ENCODE measurements at regions not wholly inside any gene's neighbourhood (a gene's known extent, or its start where the extent isn't known, plus 50 kb on each side); places are given as distances from the start of the nearest gene placed in this dataset.
"Not testable (repeated sequence)": the region's sequence is repeated elsewhere in the genome, so short reads cannot be mapped to it uniquely, and the experiment has no call there.

DNA sequence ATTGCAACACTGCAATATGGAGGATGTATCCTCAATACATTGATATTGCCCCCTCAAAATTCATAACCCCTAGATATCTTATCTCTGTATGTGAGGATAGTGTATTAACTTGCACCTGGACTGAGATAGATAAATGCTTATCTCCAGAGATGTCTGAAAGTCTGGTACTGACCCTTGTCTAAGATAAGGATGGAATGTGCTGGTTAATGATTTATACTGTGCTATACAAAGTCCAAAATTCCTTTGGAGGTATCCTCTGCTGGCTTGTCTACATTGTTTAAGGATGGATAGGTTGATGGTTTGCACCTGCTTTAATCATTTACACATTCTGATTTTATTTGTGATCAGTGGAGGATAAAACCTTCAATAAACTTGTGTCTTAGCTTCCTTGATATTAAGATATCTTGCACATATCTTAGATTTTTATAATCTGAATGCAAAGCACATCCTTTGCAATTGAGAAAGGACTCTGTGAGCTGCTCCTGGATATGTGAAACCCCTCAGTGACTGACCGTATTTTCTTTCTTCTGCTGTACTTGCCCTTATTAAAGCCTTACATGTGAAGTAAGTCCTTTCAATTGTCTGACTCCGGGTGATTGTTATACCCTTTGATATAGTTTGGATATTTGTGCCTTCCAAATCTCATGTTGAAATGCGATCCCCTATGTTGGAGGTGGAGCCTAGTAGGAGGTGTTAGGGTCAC is 430.3 kb upstream of the MAOA start:
- no peak for DNase-seq

DNA sequence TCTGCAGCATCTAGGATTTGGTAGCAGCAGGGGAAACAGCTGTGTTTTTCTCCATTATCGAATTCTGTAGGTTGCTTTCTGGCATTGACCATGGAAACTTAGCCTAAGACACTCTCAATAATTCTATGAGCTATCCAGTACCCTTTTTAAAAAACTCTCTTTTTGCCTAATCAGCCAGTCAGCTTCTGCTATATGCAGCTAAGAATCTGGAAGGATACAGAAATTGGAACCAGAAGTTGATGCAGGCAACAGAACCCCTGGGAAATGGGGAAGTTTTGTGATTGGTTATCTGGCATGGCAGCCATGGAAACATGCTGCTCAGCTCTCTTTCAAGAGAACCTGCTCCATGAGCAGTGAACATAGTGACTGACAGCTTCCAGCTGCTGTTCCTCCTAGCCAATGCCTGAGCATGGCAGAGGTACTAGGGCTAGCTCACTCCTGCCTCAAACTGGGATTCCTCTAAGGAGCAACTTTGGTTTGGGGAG is 417.6 kb upstream of the MAOA start:
- no peak for DNase-seq

GRCh38 chrX:43239356-43239755 is 416.7 kb upstream of the MAOA start:
- no peak for DNase-seq

- no peak for DNase-seq
These were observed 400.5 kb upstream of the MAOA start for GRCh38 chrX:43255596-43255995.

DNA sequence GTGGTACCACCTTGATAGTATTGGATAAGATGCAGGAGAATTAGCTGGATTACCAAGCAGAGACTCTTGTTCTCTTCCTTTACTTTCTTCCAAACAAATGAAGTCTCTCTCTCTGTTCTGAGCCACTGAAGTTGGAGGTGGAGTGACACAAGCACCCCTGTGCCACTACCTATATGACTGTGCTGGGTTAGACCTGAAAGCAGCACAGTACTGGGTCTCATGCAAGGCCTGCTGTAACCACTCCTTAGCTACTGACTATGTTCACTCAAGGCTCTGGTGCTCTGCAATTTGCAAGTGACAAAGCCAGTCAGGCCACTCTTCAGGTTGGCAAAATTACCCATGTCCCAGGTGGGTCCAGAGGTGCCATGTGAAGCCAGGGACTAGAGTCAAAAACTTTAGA is 389.6 kb upstream of the MAOA start:
- no peak for DNase-seq

GRCh38 chrX:43267652-43268051 is 388.4 kb upstream of the MAOA start:
- no peak for DNase-seq

DNA sequence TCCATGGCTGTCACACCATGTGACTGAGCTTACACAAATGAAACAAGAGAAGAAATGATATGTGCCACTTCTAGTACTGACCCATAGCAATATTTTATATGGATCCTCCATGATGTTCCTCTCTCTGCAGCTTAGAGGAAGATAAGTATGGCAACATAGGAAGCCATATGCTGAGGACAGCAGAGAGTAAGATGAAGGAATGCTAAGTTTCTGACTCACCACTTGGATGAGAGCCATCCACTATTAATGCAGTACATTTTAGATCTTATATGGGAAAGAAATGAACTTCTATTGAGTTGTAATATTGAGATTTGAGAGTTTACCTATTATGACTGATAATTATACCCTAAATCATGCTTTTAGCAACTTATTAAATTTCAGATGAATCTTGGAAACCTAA is 386.9 kb upstream of the MAOA start:
- no peak for DNase-seq

DNA sequence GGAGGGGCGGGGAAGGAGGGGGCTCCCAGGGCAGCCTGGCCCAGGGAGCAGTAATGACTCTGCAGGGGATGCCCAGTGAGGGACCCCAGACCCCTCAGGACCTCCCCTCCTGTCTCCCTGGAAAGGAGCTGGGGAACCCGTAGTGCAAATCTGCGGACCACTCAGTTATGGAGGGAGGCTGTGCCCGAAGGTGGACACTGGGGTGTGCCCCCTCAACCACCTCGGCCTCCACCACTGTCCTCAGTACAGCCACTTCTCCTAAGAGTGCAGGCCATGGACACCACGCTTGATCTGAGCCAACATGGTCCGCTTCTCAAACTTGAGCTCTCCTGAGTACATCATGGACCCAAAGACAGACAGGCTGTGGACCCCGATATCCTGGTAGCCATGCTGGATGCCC is 378.2 kb upstream of the MAOA start:
- DNase-seq, result no peak

DNA sequence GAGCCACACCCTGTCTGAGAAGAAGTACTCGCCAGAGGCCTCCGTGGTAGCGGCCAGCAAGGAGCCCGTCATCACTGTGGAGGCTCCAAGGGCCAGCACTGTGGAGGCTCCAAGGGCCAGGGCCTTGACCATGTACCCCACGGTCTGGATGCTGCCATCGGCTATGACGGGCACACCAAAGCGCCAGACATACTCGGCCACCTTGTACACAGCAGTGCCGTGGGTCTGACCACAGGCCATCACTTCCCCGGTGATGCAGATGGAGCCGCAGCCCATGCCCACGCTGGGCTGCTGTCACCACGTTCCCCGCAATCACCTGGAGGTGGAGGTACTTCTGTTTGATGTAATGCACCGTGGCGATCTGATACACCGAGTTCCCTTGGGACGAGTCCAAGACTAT is 377.7 kb upstream of the MAOA start:
- no peak for DNase-seq

DNA sequence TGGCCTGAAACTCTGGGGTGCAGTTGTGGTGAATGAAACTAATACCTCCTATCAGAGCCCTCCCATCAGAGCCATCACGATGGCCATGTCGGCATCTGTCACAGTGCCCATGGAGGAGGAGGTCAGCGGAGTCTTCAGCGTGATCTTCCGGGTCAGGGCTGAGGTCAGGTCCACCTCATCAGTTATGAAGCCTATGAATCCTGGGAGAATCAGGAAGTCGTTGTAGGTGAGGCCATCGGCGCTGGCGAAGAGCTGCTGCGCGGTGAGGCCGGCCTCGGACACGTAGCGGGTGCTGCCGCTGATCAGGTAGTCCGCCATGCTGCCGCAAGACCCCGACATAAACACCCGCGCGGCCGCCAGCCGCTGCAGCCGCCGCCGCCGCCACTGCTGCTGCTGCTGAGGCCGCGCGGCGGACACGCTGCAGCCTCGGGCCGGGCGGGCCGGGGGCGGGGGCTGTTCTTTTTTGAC is 376.7 kb upstream of the MAOA start:
- DNase-seq, result no peak

DNA sequence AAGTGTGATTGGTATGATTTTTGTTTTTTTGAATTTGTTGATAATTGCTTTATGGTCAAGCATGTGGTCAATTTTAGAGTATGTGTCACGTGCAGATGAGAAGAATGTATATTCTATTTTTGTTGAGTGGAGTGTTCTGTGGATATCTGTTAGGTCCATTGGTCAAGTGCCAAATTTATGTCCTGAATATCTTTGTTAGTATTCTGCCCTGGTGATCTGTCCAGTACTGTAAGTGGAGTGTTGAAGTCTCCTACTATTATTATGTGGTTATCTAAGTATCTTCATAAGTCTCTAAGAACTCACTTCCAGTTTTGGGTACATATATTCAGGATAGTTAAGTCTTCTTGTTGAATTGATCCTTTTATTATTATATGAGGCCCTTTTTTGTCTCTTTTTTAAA is 372.9 kb upstream of the MAOA start:
- DNase-seq, result no peak

- not testable (repeated sequence) for DNase-seq
These were observed 344.5 kb upstream of the MAOA start for GRCh38 chrX:43311625-43312024.

GRCh38 chrX:43313035-43313434 is 343.1 kb upstream of the MAOA start:
- DNase-seq, result no peak

- DNase-seq, result no peak
These were observed 341.6 kb upstream of the MAOA start for GRCh38 chrX:43314525-43314924.

- DNase-seq, result no peak
These were observed 340.5 kb upstream of the MAOA start for GRCh38 chrX:43315622-43316021.

GRCh38 chrX:43316146-43316545 is 340.0 kb upstream of the MAOA start:
- no peak for DNase-seq

- no peak for DNase-seq
These were observed 338.7 kb upstream of the MAOA start for GRCh38 chrX:43317378-43317777.

- no peak for DNase-seq
These were observed 327.6 kb upstream of the MAOA start for GRCh38 chrX:43328358-43328946.

- no peak for DNase-seq
These were observed 322.6 kb upstream of the MAOA start for GRCh38 chrX:43333543-43333942.

DNA sequence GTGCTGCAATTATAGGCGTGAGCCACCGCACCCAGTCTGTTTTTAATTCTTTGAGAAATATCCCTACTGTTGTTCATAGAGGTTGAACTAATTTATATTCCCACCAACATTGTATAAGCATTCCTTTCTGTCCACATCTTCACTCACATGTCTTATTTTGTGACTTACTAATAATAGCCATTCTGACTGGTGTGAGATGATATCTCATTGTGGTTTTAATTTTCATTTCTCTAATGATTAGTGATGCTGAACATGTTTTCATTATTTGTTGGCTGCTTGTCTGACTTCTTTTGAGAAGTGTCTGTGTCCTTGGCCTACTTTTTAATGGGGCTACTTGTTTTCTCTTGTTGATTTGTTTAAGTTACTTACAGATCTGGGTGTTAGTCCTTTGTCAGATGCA is 310.9 kb upstream of the MAOA start:
- DNase-seq, result no peak

DNA sequence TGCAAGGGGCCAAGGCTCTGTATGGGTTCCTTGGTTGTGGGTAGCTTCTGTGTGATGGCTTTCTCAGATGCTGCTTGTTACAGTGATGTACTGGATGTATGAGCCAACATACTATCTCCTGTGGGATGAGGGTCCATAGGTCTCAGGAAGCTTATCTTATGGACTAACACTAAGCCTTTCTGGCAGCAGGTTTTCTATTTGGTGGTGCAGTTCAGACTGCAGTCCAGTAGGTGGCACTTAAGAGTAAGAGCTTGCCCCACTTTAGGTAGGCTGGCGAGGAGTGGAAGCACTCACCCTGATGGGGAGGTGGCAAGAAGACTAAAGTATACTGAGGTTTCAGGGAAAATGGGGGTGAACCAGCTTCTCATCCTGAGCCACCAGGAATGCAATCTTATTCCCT is 306.7 kb upstream of the MAOA start:
- DNase-seq, result no peak

DNA sequence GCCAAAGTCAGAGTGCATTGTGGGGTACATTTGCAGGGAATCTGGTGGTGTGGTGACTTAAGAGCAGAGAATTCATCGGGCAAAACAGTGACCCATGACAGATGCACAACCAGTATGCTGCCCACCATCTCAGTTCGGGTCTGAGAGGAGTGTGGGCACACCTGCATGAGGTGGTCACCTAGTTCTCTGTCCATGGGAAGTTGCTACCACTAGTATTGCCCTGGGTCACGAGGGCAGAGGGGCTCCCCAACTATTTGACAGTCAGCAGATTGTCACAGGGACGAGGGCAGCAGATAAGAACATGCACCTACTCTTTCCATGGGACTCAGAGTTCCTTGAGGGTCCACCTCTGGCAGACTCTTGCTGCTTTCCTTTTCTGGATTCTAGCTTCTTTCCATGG is 305.2 kb upstream of the MAOA start:
- DNase-seq, result no peak

- DNase-seq, result no peak
These were observed 298.4 kb upstream of the MAOA start for GRCh38 chrX:43357741-43358140.

- DNase-seq, result no peak
These were observed 283.1 kb upstream of the MAOA start for GRCh38 chrX:43373032-43373431.

Data from left kidney (tissue), 1 donor.